HEK293 (cell line): ENCODE measurements at regions not wholly inside any gene's neighbourhood (a gene's known extent, or its start where the extent isn't known, plus 50 kb on each side); places are given as distances from the start of the nearest gene placed in this dataset.

Experiments
- CTCF ChIP-seq: fragments of 450-650 bp; formaldehyde crosslinking; IDR thresholded peaks from 2 replicates; pipeline ENCODE4 v1.5.1; 2016; ENCODE audit warnings: missing biosample characterization, missing genetic modification characterization
- PRDM4 ChIP-seq: fragments of 450-650 bp; formaldehyde crosslinking; IDR thresholded peaks from 2 replicates; pipeline ENCODE4 v1.5.1; 2017; ENCODE audit warnings: missing biosample characterization, missing genetic modification characterization
- YY1 ChIP-seq: fragments of 450-650 bp; formaldehyde crosslinking; IDR thresholded peaks from 2 replicates; pipeline ENCODE4 v1.5.1; 2018; ENCODE audit warnings: missing biosample characterization, missing genetic modification characterization
- ZBTB11 ChIP-seq: fragments of 450-650 bp; formaldehyde crosslinking; conservative IDR thresholded peaks from 2 replicates; pipeline ENCODE4 v1.5.1; 2016; ENCODE audit warnings: low read depth, missing biosample characterization, missing genetic modification characterization
- ZNF335 ChIP-seq: fragments of 450-650 bp; formaldehyde crosslinking; conservative IDR thresholded peaks from 2 replicates; pipeline ENCODE4 v1.5.1; 2016; ENCODE audit warnings: missing biosample characterization, missing genetic modification characterization
- ZNF558 ChIP-seq: fragments of 450-650 bp; formaldehyde crosslinking; IDR thresholded peaks from 2 replicates; pipeline ENCODE4 v1.5.1; 2016; ENCODE audit warnings: missing biosample characterization, missing genetic modification characterization
- ZNF670 ChIP-seq: fragments of 450-650 bp; formaldehyde crosslinking; IDR thresholded peaks from 2 replicates; pipeline ENCODE4 v1.5.1; 2016; ENCODE audit warnings: missing biosample characterization, missing genetic modification characterization, low read depth

GRCh38 chr6:48754641-48755040, 643.6 kb upstream of the PTCHD4 start:
- TF ChIP-seq ZBTB11 (tag by site-specific recombination) (no peak), PRDM4 (tag by site-specific recombination) (no peak), ZNF670 (tag by site-specific recombination) (no peak), YY1 (tag by site-specific recombination) (no peak), CTCF (tag by site-specific recombination) (no peak), ZNF558 (no peak), ZNF335 (no peak)
